ENCODE measurements at regions not wholly inside any gene's neighbourhood (a gene's known extent, or its start where the extent isn't known, plus 50 kb on each side); places are given as distances from the start of the nearest gene placed in this dataset.
"Not testable (repeated sequence)": the region's sequence is repeated elsewhere in the genome, so short reads cannot be mapped to it uniquely, and the experiment has no call there.

- Histone ChIP-seq H3K36me3 (ENCODE audit: control insufficient read depth, insufficient read depth, low read length) (no peaks in the 10 kb centered on the region), H4K20me1 (ENCODE audit: control insufficient read depth, extremely low read depth, insufficient read depth, low read length) (no peaks in the 10 kb centered on the region), H3K4me2 (ENCODE audit: extremely low read depth, insufficient read depth, low read length) (no peak overlapping the region), H3K27ac (ENCODE audit: insufficient read depth, low read length) (no peak overlapping the region), H3K79me2 (ENCODE audit: control insufficient read depth, insufficient read depth, low read length) (no peaks in the 10 kb centered on the region), H3K9ac (ENCODE audit: insufficient read depth, low read length) (no peak overlapping the region), H3K4me3 (replicated peaks in 1 of 4; ENCODE audit: control extremely low read depth in 1 of 4, insufficient read depth in 1 of 4, low read depth in 3 of 4, low read length in 4 of 4) (no peak overlapping the region), H3K9me3 (ENCODE audit: control insufficient read depth, insufficient read depth, low read depth, low read length) (no peaks in the 10 kb centered on the region), H3K27me3 (ENCODE audit: control insufficient read depth, insufficient read depth, low read length) (no peaks in the 10 kb centered on the region), H2AFZ (ENCODE audit: low read length) (no peak overlapping the region), H3K4me1 (ENCODE audit: control insufficient read depth, extremely low read depth, insufficient read depth, low read length) (no peaks in the 10 kb centered on the region)
- TF ChIP-seq EZH2 (IDR thresholded peaks at IDR 0.05; ENCODE audit: low read length, missing control alignments) = no peak
- TF ChIP-seq, protein P1, sequence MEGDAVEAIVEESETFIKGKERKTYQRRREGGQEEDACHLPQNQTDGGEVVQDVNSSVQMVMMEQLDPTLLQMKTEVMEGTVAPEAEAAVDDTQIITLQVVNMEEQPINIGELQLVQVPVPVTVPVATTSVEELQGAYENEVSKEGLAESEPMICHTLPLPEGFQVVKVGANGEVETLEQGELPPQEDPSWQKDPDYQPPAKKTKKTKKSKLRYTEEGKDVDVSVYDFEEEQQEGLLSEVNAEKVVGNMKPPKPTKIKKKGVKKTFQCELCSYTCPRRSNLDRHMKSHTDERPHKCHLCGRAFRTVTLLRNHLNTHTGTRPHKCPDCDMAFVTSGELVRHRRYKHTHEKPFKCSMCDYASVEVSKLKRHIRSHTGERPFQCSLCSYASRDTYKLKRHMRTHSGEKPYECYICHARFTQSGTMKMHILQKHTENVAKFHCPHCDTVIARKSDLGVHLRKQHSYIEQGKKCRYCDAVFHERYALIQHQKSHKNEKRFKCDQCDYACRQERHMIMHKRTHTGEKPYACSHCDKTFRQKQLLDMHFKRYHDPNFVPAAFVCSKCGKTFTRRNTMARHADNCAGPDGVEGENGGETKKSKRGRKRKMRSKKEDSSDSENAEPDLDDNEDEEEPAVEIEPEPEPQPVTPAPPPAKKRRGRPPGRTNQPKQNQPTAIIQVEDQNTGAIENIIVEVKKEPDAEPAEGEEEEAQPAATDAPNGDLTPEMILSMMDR (conservative IDR thresholded peaks at IDR 0.05 in 1 of 2, IDR thresholded peaks at IDR 0.05 in 1 of 2; ENCODE audit: low read depth in 1 of 2, low read length in 2 of 2) = no peak
- DNase-seq (ENCODE audit: low read depth in 2 of 2) = no peak
These were observed 199.9 kb downstream of the B3GLCT start for GRCh38 chr13:31399690-31400089.

DNA sequence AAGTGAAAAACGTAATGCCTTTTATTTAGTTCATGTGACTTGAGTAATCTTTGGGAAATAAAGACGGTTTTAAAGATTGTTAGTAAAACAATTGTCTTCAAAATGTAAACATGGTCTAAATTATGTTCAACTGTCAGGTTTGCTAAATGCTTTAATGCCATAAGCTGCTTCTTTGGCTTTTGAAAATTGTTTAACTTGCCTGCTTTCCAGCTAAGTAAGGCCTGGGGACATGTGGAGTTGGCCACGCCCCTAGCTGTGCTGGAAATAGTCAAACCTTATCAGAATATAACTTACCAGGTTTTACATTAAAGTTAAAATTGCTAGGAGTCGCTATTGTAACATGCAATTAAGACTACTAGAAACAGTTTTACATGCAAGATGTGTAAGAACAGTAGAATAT lies 203.9 kb downstream of the B3GLCT start:
- not testable (repeated sequence) for H3K79me2 ChIP-seq (ENCODE audit: control insufficient read depth, insufficient read depth, low read length); H3K9ac ChIP-seq (ENCODE audit: insufficient read depth, low read length); H3K9me3 ChIP-seq (ENCODE audit: control insufficient read depth, insufficient read depth, low read depth, low read length); H2AFZ ChIP-seq (ENCODE audit: low read length); H3K36me3 ChIP-seq (ENCODE audit: control insufficient read depth, insufficient read depth, low read length); H3K27me3 ChIP-seq (ENCODE audit: control insufficient read depth, insufficient read depth, low read length); H3K4me1 ChIP-seq (ENCODE audit: control insufficient read depth, extremely low read depth, insufficient read depth, low read length); H3K4me2 ChIP-seq (ENCODE audit: extremely low read depth, insufficient read depth, low read length); H3K4me3 ChIP-seq (replicated peaks in 1 of 4; ENCODE audit: control extremely low read depth in 1 of 4, insufficient read depth in 1 of 4, low read depth in 3 of 4, low read length in 4 of 4); H3K27ac ChIP-seq (ENCODE audit: insufficient read depth, low read length); H4K20me1 ChIP-seq (ENCODE audit: control insufficient read depth, extremely low read depth, insufficient read depth, low read length); DNase-seq (ENCODE audit: low read depth in 2 of 2)

GRCh38 chr13:31408927-31409326 lies 209.2 kb downstream of the B3GLCT start:
- Histone ChIP-seq H3K27me3 (ENCODE audit: control insufficient read depth, insufficient read depth, low read length) (no peaks in the 10 kb centered on the region), H3K4me2 (ENCODE audit: extremely low read depth, insufficient read depth, low read length) (no peak overlapping the region), H3K9ac (ENCODE audit: insufficient read depth, low read length) (no peak overlapping the region), H3K4me3 (replicated peaks in 1 of 4; ENCODE audit: control extremely low read depth in 1 of 4, insufficient read depth in 1 of 4, low read depth in 3 of 4, low read length in 4 of 4) (no peak overlapping the region), H3K36me3 (ENCODE audit: control insufficient read depth, insufficient read depth, low read length) (no peaks in the 10 kb centered on the region), H3K79me2 (ENCODE audit: control insufficient read depth, insufficient read depth, low read length) (no peaks in the 10 kb centered on the region), H3K27ac (ENCODE audit: insufficient read depth, low read length) (no peak overlapping the region), H3K4me1 (ENCODE audit: control insufficient read depth, extremely low read depth, insufficient read depth, low read length) (no peaks in the 10 kb centered on the region), H2AFZ (ENCODE audit: low read length) (no peak overlapping the region), H4K20me1 (ENCODE audit: control insufficient read depth, extremely low read depth, insufficient read depth, low read length) (no peaks in the 10 kb centered on the region), H3K9me3 (ENCODE audit: control insufficient read depth, insufficient read depth, low read depth, low read length) (no peaks in the 10 kb centered on the region)
- DNase-seq (ENCODE audit: low read depth in 2 of 2) = no peak
- no peak for TF ChIP-seq EZH2 (IDR thresholded peaks at IDR 0.05; ENCODE audit: low read length, missing control alignments)
- TF ChIP-seq, protein P1 (conservative IDR thresholded peaks at IDR 0.05 in 1 of 2, IDR thresholded peaks at IDR 0.05 in 1 of 2; ENCODE audit: low read depth in 1 of 2, low read length in 2 of 2) = no peak

Data from fibroblast of lung (primary cell).